Naive thymus-derived CD4-positive, alpha-beta T cell (primary cell): ENCODE measurements at regions not wholly inside any gene's neighbourhood (a gene's known extent, or its start where the extent isn't known, plus 50 kb on each side); places are given as distances from the start of the nearest gene placed in this dataset.

Experiments
- ATAC-seq: fragments of 150-1000 bp; cut with Tn5 transposase; 2 replicates; pipeline ENCODE4 v1.10.0; 2021; ENCODE audit warnings: mild to moderate bottlenecking, moderate library complexity
- CTCF ChIA-PET: fragments of 350-600 bp; sonication (Branson Sonifier 250); formaldehyde crosslinking; loops from one replicate; lab custom pipeline; 2021; ENCODE audit warnings: antibody characterized with exemption; lab: Charles Lee
- POLR2A ChIA-PET: fragments of 350-600 bp; sonication (Branson Sonifier 250); formaldehyde crosslinking; loops from one replicate; lab custom pipeline; 2021; ENCODE audit warnings: antibody characterized with exemption, inconsistent platforms; lab: Charles Lee
- DNase-seq, 9 donors: peaks; one replicate each; pipeline versions ENCODE4 v3.0.0 to v3.0.0-alpha.2; 2020 to 2022; ENCODE audit warnings: mixed read lengths in 1 of 9
- H3K27ac ChIP-seq: one replicate; pipeline ENCODE4 v1.7.0; 2013; ENCODE audit warnings: mild to moderate bottlenecking, low read depth, low read length, moderate library complexity
- H3K27me3 ChIP-seq, 2 donors: one replicate each; pipeline ENCODE4 v1.7.0; 2013; ENCODE audit warnings: low read length in 2 of 2, mild to moderate bottlenecking in 2 of 2, moderate library complexity in 2 of 2; ENCODE audit not compliant: control insufficient read depth in 2 of 2, insufficient read depth in 2 of 2
- H3K36me3 ChIP-seq, 3 experiments: 1 replicate in 2 of 3; 2 replicates in 1 of 3; pipeline ENCODE4 v1.7.0; 2013; ENCODE audit warnings: low read length in 3 of 3, mild to moderate bottlenecking in 3 of 3, moderate library complexity in 1 of 3; ENCODE audit not compliant: insufficient read depth in 3 of 3, control insufficient read depth in 2 of 3
- H3K4me1 ChIP-seq, 2 donors: one replicate each; pipeline ENCODE4 v1.7.0; 2013; ENCODE audit warnings: low read length in 2 of 2, mild to moderate bottlenecking in 2 of 2, moderate library complexity in 1 of 2; ENCODE audit not compliant: control insufficient read depth in 2 of 2, insufficient read depth in 2 of 2
- H3K4me3 ChIP-seq: 2 replicates; pipeline ENCODE4 v1.7.0; 2013; ENCODE audit warnings: mild to moderate bottlenecking, low read length
- H3K9me3 ChIP-seq, 3 experiments: 1 replicate in 2 of 3; 2 replicates in 1 of 3; pipeline ENCODE4 v1.7.0; 2013; ENCODE audit warnings: low read length in 3 of 3; ENCODE audit not compliant: control insufficient read depth in 2 of 3
- H3K27ac Mint-ChIP-seq, 9 donors: one replicate each; pipeline ENCODE4 v1.8.0; 2020 to 2022; ENCODE audit warnings: mixed read lengths in 9 of 9, mild to moderate bottlenecking in 8 of 9, moderate library complexity in 5 of 9, inconsistent platforms in 2 of 9
- H3K27me3 Mint-ChIP-seq, 5 donors: one replicate each; pipeline ENCODE4 v1.8.0; 2021 to 2022; ENCODE audit warnings: mixed read lengths in 5 of 5, mild to moderate bottlenecking in 1 of 5
- H3K36me3 Mint-ChIP-seq, 5 donors: one replicate each; pipeline ENCODE4 v1.8.0; 2020 to 2022; ENCODE audit warnings: mixed read lengths in 5 of 5, mild to moderate bottlenecking in 3 of 5, inconsistent platforms in 1 of 5
- H3K4me1 Mint-ChIP-seq, 7 donors: one replicate each; pipeline ENCODE4 v1.8.0; 2020 to 2022; ENCODE audit warnings: mixed read lengths in 7 of 7, mild to moderate bottlenecking in 3 of 7, inconsistent platforms in 1 of 7
- H3K4me3 Mint-ChIP-seq, 10 donors: one replicate each; pipeline ENCODE4 v1.8.0; 2020 to 2022; ENCODE audit warnings: mild to moderate bottlenecking in 10 of 10, mixed read lengths in 10 of 10, moderate library complexity in 6 of 10, inconsistent platforms in 2 of 10
- H3K9me3 Mint-ChIP-seq, 11 donors: one replicate each; pipeline ENCODE4 v1.8.0; 2020 to 2022; ENCODE audit warnings: mixed read lengths in 11 of 11, mild to moderate bottlenecking in 4 of 11, inconsistent platforms in 1 of 11, moderate library complexity in 1 of 11
- intact Hi-C, 2 donors: fragments of 100-400 bp; cut with micrococcal nuclease; formaldehyde crosslinking; loops; one replicate each; pipeline ENCODE4 v1.15.1; 2023

DNA sequence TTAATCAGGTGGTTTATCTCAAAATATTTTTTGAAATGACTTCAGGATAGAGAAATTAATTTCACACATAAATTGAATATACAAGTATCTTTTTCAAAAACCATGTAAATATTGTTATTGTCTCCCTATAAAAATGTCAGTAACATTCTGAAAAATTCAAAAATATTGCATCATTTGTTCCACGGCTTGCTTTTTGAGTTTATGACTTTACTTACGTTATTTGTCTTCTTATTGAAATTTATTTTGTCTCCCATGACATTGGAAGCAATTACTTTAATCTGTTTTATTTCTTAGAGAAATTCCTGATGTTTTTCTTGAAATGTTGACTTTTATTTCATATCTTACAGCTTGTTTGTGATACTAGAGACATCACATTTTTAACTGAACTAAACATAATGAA, 56.9 kb upstream of the P2RY1 start:
- POLR2A ChIA-PET: no interaction called here
- no peaks in the 10 kb centered on the region for H3K36me3 Mint-ChIP-seq
- Histone ChIP-seq H3K27me3 (no peaks in the 10 kb centered on the region), H3K36me3 (no peaks in the 10 kb centered on the region), H3K27ac (no peak overlapping the region), H3K4me3 (no peak overlapping the region), H3K9me3 (no peaks in the 10 kb centered on the region), H3K4me1 (no peaks in the 10 kb centered on the region)
- peaks cover 0 to 7% (median 0%) of the 10 kb centered on the region in 5 donors for H3K27me3 Mint-ChIP-seq
- H3K4me1 Mint-ChIP-seq: no peaks in the 10 kb centered on the region
- H3K4me3 Mint-ChIP-seq: no peak overlapping the region
- CTCF ChIA-PET: no interaction called here
- ATAC-seq (no peak), DNase-seq (no peak)
- intact Hi-C loops: no loop called here
- peaks cover 0 to 5% (median 0%) of the 10 kb centered on the region in 11 donors for H3K9me3 Mint-ChIP-seq
- H3K27ac Mint-ChIP-seq: no peak overlapping the region

DNA sequence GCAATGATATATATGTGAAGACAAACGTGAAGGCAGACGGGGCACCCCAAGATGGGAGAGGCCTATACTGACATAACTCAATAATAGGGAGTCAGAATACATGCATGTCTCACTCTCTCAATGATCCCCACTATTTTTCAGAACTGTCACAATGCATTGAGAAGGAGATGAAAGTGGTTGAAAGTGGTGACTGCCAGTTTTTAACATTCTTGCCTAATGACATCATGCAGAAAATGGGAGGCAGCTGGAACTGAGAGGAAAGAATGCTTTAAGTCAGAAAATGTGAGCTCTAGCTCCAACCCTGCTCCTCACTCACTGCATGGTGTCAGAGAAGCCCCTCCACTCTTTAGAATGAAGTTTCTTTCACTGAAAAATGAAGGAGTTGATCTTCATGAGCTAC, 55.3 kb upstream of the P2RY1 start:
- CTCF ChIA-PET: interaction anchor here (0.7 kb wide), 1 partner anchor 10 kb away, joined by 3 read pairs; no protein-coding TSS in a partner anchor
- Histone ChIP-seq H3K27me3 (no peaks in the 10 kb centered on the region), H3K4me1 (no peaks in the 10 kb centered on the region), H3K9me3 (no peaks in the 10 kb centered on the region), H3K4me3 (no peak overlapping the region), H3K27ac (no peak overlapping the region), H3K36me3 (no peaks in the 10 kb centered on the region)
- intact Hi-C loops: no loop called here
- ATAC-seq: no peak
- H3K4me3 Mint-ChIP-seq: no peak overlapping the region
- DNase-seq: no peak
- no peaks in the 10 kb centered on the region for H3K36me3 Mint-ChIP-seq
- H3K27me3 Mint-ChIP-seq: peaks cover 0 to 8% (median 0%) of the 10 kb centered on the region in 5 donors
- no peak overlapping the region for H3K27ac Mint-ChIP-seq
- H3K9me3 Mint-ChIP-seq: peaks cover 0 to 3% (median 0%) of the 10 kb centered on the region in 11 donors
- POLR2A ChIA-PET: no interaction called here
- no peaks in the 10 kb centered on the region for H3K4me1 Mint-ChIP-seq

DNA sequence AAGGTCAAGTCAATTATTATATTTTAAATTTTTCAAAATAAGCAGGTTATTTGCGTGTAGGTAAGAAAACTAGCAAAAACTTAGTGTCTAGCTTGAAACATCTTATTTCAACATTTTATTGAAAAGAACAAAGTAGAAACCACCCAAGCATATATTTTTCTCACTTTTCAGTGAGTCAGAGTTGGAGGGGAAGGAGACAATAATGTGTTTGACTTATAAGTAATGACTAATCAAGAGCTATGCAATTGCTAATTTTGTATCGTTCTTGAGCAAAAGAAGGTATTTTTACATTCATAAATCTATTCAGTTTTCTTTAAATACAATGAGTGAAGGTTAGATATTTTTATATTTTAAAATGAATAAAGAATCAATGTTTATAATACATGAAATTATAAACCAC, 54.4 kb upstream of the P2RY1 start:
- POLR2A ChIA-PET: no interaction called here
- H3K4me1 Mint-ChIP-seq: no peaks in the 10 kb centered on the region
- H3K9me3 Mint-ChIP-seq: peaks cover 0 to 3% (median 0%) of the 10 kb centered on the region in 11 donors

DNA sequence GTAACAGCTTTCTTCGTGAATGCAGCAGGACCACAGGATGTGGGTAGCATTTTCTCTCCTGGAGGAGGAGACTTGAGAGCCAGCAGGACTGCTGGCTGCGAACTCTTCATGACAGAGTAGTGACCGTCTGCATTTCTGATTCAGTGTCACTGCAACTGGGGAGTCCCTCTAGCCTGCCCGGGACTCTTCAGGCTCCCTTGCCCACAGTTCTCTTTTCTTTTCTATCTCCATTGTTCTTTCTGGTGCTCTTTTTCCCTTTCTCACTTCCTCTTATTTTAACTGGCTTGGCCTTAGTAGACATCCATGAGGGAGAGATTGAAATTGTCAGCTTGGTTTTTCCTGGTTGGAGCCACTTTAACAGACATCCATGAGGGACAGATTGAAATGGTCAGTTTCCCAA, 49.9 kb upstream of the P2RY1 start:
- H3K4me3 Mint-ChIP-seq: no peak overlapping the region
- CTCF ChIA-PET: no interaction called here

More for the DNA sequence above, 54.4 kb upstream of the P2RY1 start:
- Histone ChIP-seq H3K27me3 (no peaks in the 10 kb centered on the region), H3K4me1 (no peaks in the 10 kb centered on the region), H3K36me3 (no peaks in the 10 kb centered on the region), H3K9me3 (no peaks in the 10 kb centered on the region), H3K4me3 (no peak overlapping the region), H3K27ac (no peak overlapping the region)
- H3K27ac Mint-ChIP-seq: no peak overlapping the region
- intact Hi-C loops: no loop called here
- DNase-seq (no peak), ATAC-seq (no peak)
- peaks cover 0 to 8% (median 0%) of the 10 kb centered on the region in 5 donors for H3K27me3 Mint-ChIP-seq
- CTCF ChIA-PET: interaction anchor here (0.7 kb wide), 1 partner anchor 9 kb away, joined by 3 read pairs; no protein-coding TSS in a partner anchor
- no peaks in the 10 kb centered on the region for H3K36me3 Mint-ChIP-seq
- no peak overlapping the region for H3K4me3 Mint-ChIP-seq

More for the DNA sequence above, 49.9 kb upstream of the P2RY1 start:
- intact Hi-C loops: no loop called here
- H3K36me3 ChIP-seq: no peaks in the 10 kb centered on the region
- H3K4me1 Mint-ChIP-seq: no peaks in the 10 kb centered on the region
- no peaks in the 10 kb centered on the region for H3K36me3 Mint-ChIP-seq
- ATAC-seq (no peak), DNase-seq (no peak)
- peaks cover 0 to 20% (median 3%) of the 10 kb centered on the region in 11 donors for H3K9me3 Mint-ChIP-seq
- no peaks in the 10 kb centered on the region for H3K9me3 ChIP-seq
- no peaks in the 10 kb centered on the region for H3K27me3 ChIP-seq
- POLR2A ChIA-PET: no interaction called here
- H3K27ac Mint-ChIP-seq: no peak overlapping the region
- H3K27ac ChIP-seq: no peak overlapping the region
- H3K4me1 ChIP-seq: no peaks in the 10 kb centered on the region
- H3K27me3 Mint-ChIP-seq: peaks cover 0 to 8% (median 0%) of the 10 kb centered on the region in 5 donors
- no peak overlapping the region for H3K4me3 ChIP-seq
